Liver (tissue), 8 donors: ENCODE measurements at regions not wholly inside any gene's neighbourhood (a gene's known extent, or its start where the extent isn't known, plus 50 kb on each side); places are given as distances from the start of the nearest gene placed in this dataset.

Experiments used
- DNase-seq: peaks from one replicate; pipeline ENCODE4 v3.0.0-alpha.2; 2017; ENCODE audit warnings: low spot score
- H3K27ac ChIP-seq, 2 donors: one replicate each; pipeline ENCODE4 v1.7.0; 2013; ENCODE audit warnings: inconsistent platforms in 2 of 2, low read length in 2 of 2, control low read depth in 1 of 2, low read depth in 1 of 2, mild to moderate bottlenecking in 1 of 2
- H3K27me3 ChIP-seq, 4 donors: one replicate each; pipeline versions ENCODE4 v1.6.1 to v1.7.0; 2013; ENCODE audit warnings: low read length in 3 of 4, inconsistent platforms in 1 of 4, mild to moderate bottlenecking in 1 of 4, moderate library complexity in 1 of 4; ENCODE audit not compliant: control insufficient read depth in 4 of 4, insufficient read depth in 4 of 4
- H3K36me3 ChIP-seq, 4 donors: one replicate each; pipeline versions ENCODE4 v1.6.1 to v1.7.0; 2013; ENCODE audit warnings: low read length in 3 of 4, mild to moderate bottlenecking in 3 of 4, low read depth in 1 of 4, moderate library complexity in 1 of 4; ENCODE audit not compliant: control insufficient read depth in 4 of 4, insufficient read depth in 3 of 4
- H3K4me1 ChIP-seq, 4 donors: one replicate each; pipeline versions ENCODE4 v1.6.1 to v1.7.0; 2013; ENCODE audit warnings: low read length in 3 of 4, mild to moderate bottlenecking in 3 of 4, moderate library complexity in 1 of 4; ENCODE audit not compliant: control insufficient read depth in 4 of 4, insufficient read depth in 4 of 4
- H3K4me3 ChIP-seq, 3 donors: one replicate each; pipeline versions ENCODE4 v1.6.1 to v1.7.0; 2013; ENCODE audit warnings: low read length in 3 of 3, control low read depth in 1 of 3, low read depth in 1 of 3, mild to moderate bottlenecking in 1 of 3
- H3K9ac ChIP-seq, 2 donors: one replicate each; pipeline ENCODE4 v1.7.0; 2013; ENCODE audit warnings: low read length in 2 of 2, mild to moderate bottlenecking in 2 of 2, moderate library complexity in 2 of 2, control low read depth in 1 of 2, low read depth in 1 of 2
- H3K9me3 ChIP-seq, 4 donors: one replicate each; pipeline versions ENCODE4 v1.6.1 to v1.7.0; 2013; ENCODE audit warnings: low read length in 3 of 4; ENCODE audit not compliant: control insufficient read depth in 4 of 4
- ATF3 ChIP-seq: IDR thresholded peaks from 2 replicates; pipeline ENCODE4 v1.6.1; 2016; ENCODE audit warnings: antibody characterized with exemption
- CTCF ChIP-seq: fragments of 150-350 bp; IDR thresholded peaks from 2 replicates; pipeline ENCODE4 v1.5.1; 2017; ENCODE audit warnings: improper control_type of control experiment, low read depth, low read length; ENCODE audit not compliant: missing input control
- EGR1 ChIP-seq, 2 donors: IDR thresholded peaks; 2 replicates each; pipeline ENCODE4 v1.6.1; 2016 to 2018; ENCODE audit warnings: antibody characterized with exemption in 2 of 2, low read depth in 2 of 2
- FOXA1 ChIP-seq: IDR thresholded peaks from 2 replicates; pipeline ENCODE4 v1.6.1; 2016; ENCODE audit warnings: antibody characterized with exemption
- FOXA2 ChIP-seq: IDR thresholded peaks from 2 replicates; pipeline ENCODE4 v1.6.1; 2016; ENCODE audit warnings: antibody characterized with exemption
- GABPA ChIP-seq, 2 donors: IDR thresholded peaks in 1 of 2; conservative IDR thresholded peaks in 1 of 2; 2 replicates each; pipeline ENCODE4 v1.6.1; 2016; ENCODE audit warnings: antibody characterized with exemption in 2 of 2, mild to moderate bottlenecking in 1 of 2, moderate library complexity in 1 of 2
- HNF4A ChIP-seq, 2 donors: conservative IDR thresholded peaks; 2 replicates each; pipeline ENCODE4 v1.6.1; 2016; ENCODE audit warnings: antibody characterized with exemption in 2 of 2, mild to moderate bottlenecking in 2 of 2
- HNF4G ChIP-seq: IDR thresholded peaks from 2 replicates; pipeline ENCODE4 v1.6.1; 2016; ENCODE audit warnings: antibody characterized with exemption
- JUND ChIP-seq, 2 donors: IDR thresholded peaks; 2 replicates each; pipeline ENCODE4 v1.6.1; 2016; ENCODE audit warnings: antibody characterized with exemption in 2 of 2
- MAX ChIP-seq: IDR thresholded peaks from 2 replicates; pipeline ENCODE4 v1.6.1; 2016; ENCODE audit warnings: antibody characterized with exemption
- RAD21 ChIP-seq, 2 donors: IDR thresholded peaks; 2 replicates each; pipeline ENCODE4 v1.6.1; 2016; ENCODE audit warnings: antibody characterized with exemption in 2 of 2, mild to moderate bottlenecking in 2 of 2
- REST ChIP-seq: IDR thresholded peaks from 2 replicates; pipeline ENCODE4 v1.6.1; 2016; ENCODE audit warnings: antibody characterized with exemption, mild to moderate bottlenecking
- RXRA ChIP-seq, 2 donors: IDR thresholded peaks; 2 replicates each; pipeline ENCODE4 v1.6.1; 2017 to 2018; ENCODE audit warnings: antibody characterized with exemption in 2 of 2, mild to moderate bottlenecking in 1 of 2
- SP1 ChIP-seq: IDR thresholded peaks from 2 replicates; pipeline ENCODE4 v1.6.1; 2018; ENCODE audit warnings: antibody characterized with exemption, mild to moderate bottlenecking
- TAF1 ChIP-seq: conservative IDR thresholded peaks from 2 replicates; pipeline ENCODE4 v1.6.1; 2016; ENCODE audit warnings: antibody characterized with exemption, mild to moderate bottlenecking
- YY1 ChIP-seq: IDR thresholded peaks from 2 replicates; pipeline ENCODE4 v1.6.1; 2016; ENCODE audit warnings: antibody characterized with exemption, mild to moderate bottlenecking
- WGBS: extraction: QIAGEN DNeasy Blood & Tissue Kit; methylation state at CpG from one replicate; pipeline ENCODE4 v1.1.7; 2013; 5-methylcytosine and 5-hydroxymethylcytosine counted together
- donor health status: healthy.
- donor health status: healthy.
- donor health status: healthy.
- donor health status: healthy.
- donor health status: healthy.

- no peaks in the 10 kb centered on the region for H3K9me3 ChIP-seq
- H3K36me3 ChIP-seq = no peaks in the 10 kb centered on the region
- H3K4me1 ChIP-seq = no peaks in the 10 kb centered on the region
- TF ChIP-seq CTCF = no peak
- TF ChIP-seq TAF1 = no peak
- TF ChIP-seq YY1 = no peak
- no peak for TF ChIP-seq FOXA2
- no peak for TF ChIP-seq MAX
- no peak for TF ChIP-seq JUND (IDR thresholded peaks at IDR 0.05)
- no peak for TF ChIP-seq EGR1 (IDR thresholded peaks at IDR 0.05; ENCODE audit: low read depth in 2 of 2)
- TF ChIP-seq HNF4A (conservative IDR thresholded peaks at IDR 0.05) = no peak
- no peak for TF ChIP-seq RXRA (IDR thresholded peaks at IDR 0.05)
- no peak for TF ChIP-seq ATF3
- no peak for TF ChIP-seq REST
- no peak for TF ChIP-seq GABPA (IDR thresholded peaks at IDR 0.05 in 1 of 2, conservative IDR thresholded peaks at IDR 0.05 in 1 of 2)
- TF ChIP-seq RAD21 (IDR thresholded peaks at IDR 0.05) = no peak
- no peak for TF ChIP-seq FOXA1
- DNase-seq = no peak
- H3K4me3 ChIP-seq = no peak overlapping the region
- H3K9ac ChIP-seq = no peak overlapping the region
- H3K27ac ChIP-seq = no peak overlapping the region
- 66% methylated on average over 7 of the region's 7 CpGs for WGBS
- H3K27me3 ChIP-seq = peaks cover 0 to 2% (median 0%) of the 10 kb centered on the region in 4 donors
Observed at GRCh38 chr18:25875551-25876240, 214.7 kb downstream of the SS18 start.

GRCh38 chr18:25873833-25874232 is 216.6 kb downstream of the SS18 start:
- H3K36me3 ChIP-seq = no peaks in the 10 kb centered on the region
- no peak for DNase-seq
- H3K4me1 ChIP-seq = no peaks in the 10 kb centered on the region
- no peak overlapping the region for H3K4me3 ChIP-seq
- no peak overlapping the region for H3K9ac ChIP-seq
- no peak for TF ChIP-seq RXRA (IDR thresholded peaks at IDR 0.05)
- TF ChIP-seq REST = no peak
- no peak for TF ChIP-seq GABPA (IDR thresholded peaks at IDR 0.05 in 1 of 2, conservative IDR thresholded peaks at IDR 0.05 in 1 of 2)
- TF ChIP-seq SP1 = no peak
- TF ChIP-seq MAX = no peak
- no peak for TF ChIP-seq HNF4G
- H3K27ac ChIP-seq = no peak overlapping the region
- peaks cover 0 to 2% (median 0%) of the 10 kb centered on the region in 4 donors for H3K27me3 ChIP-seq
- WGBS = 64% methylated on average over 3 of the region's 3 CpGs
- no peaks in the 10 kb centered on the region for H3K9me3 ChIP-seq
